ENCODE measurements at regions not wholly inside any gene's neighbourhood (a gene's known extent, or its start where the extent isn't known, plus 50 kb on each side); places are given as distances from the start of the nearest gene placed in this dataset.

DNA sequence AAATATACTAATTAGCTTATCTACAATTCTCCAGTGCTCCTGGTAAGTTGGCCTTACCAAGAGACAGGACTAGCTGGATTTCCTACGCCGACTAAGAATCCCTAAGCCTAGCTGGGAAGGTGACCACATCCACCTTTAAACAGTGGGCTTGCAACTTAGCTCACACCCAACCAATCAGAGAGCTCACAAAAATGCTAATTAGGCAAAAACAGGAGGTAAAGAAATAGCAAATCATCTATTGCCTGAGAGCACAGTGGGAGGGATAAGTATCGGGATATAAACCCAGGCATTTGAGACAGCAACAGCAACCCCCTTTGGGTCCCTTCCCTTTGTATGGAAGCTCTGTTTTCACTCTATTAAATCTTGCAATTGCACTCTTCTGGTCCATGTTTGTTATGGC is 1025.0 kb downstream of the RAB28 start (continued):
- TF ChIP-seq POLR2H (tag; IDR thresholded peaks at IDR 0.05; ENCODE audit: low read depth) = no peak
- TF ChIP-seq MLLT1 (IDR thresholded peaks at IDR 0.05) = no peak
- TF ChIP-seq, protein P1, sequence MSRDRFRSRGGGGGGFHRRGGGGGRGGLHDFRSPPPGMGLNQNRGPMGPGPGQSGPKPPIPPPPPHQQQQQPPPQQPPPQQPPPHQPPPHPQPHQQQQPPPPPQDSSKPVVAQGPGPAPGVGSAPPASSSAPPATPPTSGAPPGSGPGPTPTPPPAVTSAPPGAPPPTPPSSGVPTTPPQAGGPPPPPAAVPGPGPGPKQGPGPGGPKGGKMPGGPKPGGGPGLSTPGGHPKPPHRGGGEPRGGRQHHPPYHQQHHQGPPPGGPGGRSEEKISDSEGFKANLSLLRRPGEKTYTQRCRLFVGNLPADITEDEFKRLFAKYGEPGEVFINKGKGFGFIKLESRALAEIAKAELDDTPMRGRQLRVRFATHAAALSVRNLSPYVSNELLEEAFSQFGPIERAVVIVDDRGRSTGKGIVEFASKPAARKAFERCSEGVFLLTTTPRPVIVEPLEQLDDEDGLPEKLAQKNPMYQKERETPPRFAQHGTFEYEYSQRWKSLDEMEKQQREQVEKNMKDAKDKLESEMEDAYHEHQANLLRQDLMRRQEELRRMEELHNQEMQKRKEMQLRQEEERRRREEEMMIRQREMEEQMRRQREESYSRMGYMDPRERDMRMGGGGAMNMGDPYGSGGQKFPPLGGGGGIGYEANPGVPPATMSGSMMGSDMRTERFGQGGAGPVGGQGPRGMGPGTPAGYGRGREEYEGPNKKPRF (IDR thresholded peaks at IDR 0.05; ENCODE audit: low read depth, low read length) = no peak
- no peak for TF ChIP-seq ZNF76 (CRISPR knock-in tag; IDR thresholded peaks at IDR 0.05; ENCODE audit: borderline replicate concordance)
- TF ChIP-seq JUN (IDR thresholded peaks at IDR 0.05; ENCODE audit: borderline replicate concordance, low read depth, low read length) = no peak
- TF ChIP-seq JUN (CRISPR knock-in tag; IDR thresholded peaks at IDR 0.05; ENCODE audit: borderline replicate concordance) = no peak
- TF ChIP-seq, protein P2, sequence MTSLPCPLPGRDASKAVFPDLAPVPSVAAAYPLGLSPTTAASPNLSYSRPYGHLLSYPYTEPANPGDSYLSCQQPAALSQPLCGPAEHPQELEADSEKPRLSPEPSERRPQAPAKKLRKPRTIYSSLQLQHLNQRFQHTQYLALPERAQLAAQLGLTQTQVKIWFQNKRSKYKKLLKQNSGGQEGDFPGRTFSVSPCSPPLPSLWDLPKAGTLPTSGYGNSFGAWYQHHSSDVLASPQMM (CRISPR knock-in tag; IDR thresholded peaks at IDR 0.05) = no peak
- no peak for TF ChIP-seq ZKSCAN3 (CRISPR knock-in tag; IDR thresholded peaks at IDR 0.05)
- TF ChIP-seq ZNF589 (CRISPR knock-in tag; IDR thresholded peaks at IDR 0.05; ENCODE audit: low read depth) = no peak

Measured in K562 (cell line).